PC-9 (cell line): ENCODE measurements at regions not wholly inside any gene's neighbourhood (a gene's known extent, or its start where the extent isn't known, plus 50 kb on each side); places are given as distances from the start of the nearest gene placed in this dataset.

Source experiments
- EZH2 ChIP-seq: fragments of 200-600 bp; sonication (generic); IDR thresholded peaks from 2 replicates; pipeline ENCODE4 v1.8.0; 2017; ENCODE audit warnings: antibody characterized with exemption, low read depth
- TF ChIP-seq, protein P1 (sequence below): fragments of 200-600 bp; sonication (generic); conservative IDR thresholded peaks from 2 replicates; pipeline ENCODE4 v1.6.1; 2017; ENCODE audit warnings: mixed run types, antibody characterized with exemption, mild to moderate bottlenecking, moderate library complexity

DNA sequence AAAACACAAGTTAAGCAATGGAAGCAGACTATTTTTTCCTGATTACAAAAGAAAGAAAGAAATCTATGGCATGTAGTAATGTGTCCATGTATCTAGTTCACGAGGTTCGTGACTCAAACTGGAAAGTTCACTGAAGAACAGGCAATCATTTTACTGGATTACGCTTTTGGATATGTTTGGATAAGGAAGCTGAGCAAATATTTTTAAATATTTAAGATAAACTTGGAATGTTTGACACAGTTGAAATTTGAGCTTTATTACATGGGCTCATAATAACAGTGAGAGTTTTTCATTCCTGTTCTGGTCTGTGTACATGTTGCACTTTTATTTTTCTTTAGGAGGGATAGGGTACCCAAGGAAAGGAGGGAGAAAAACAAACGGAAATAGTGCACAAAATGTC lies 244.2 kb upstream of the GK2 start:
- TF ChIP-seq, protein P1, sequence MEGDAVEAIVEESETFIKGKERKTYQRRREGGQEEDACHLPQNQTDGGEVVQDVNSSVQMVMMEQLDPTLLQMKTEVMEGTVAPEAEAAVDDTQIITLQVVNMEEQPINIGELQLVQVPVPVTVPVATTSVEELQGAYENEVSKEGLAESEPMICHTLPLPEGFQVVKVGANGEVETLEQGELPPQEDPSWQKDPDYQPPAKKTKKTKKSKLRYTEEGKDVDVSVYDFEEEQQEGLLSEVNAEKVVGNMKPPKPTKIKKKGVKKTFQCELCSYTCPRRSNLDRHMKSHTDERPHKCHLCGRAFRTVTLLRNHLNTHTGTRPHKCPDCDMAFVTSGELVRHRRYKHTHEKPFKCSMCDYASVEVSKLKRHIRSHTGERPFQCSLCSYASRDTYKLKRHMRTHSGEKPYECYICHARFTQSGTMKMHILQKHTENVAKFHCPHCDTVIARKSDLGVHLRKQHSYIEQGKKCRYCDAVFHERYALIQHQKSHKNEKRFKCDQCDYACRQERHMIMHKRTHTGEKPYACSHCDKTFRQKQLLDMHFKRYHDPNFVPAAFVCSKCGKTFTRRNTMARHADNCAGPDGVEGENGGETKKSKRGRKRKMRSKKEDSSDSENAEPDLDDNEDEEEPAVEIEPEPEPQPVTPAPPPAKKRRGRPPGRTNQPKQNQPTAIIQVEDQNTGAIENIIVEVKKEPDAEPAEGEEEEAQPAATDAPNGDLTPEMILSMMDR, result no peak
- no peak for TF ChIP-seq EZH2
